SH-SY5Y (cell line): ENCODE measurements at regions not wholly inside any gene's neighbourhood (a gene's known extent, or its start where the extent isn't known, plus 50 kb on each side); places are given as distances from the start of the nearest gene placed in this dataset.

Source experiments
- GATA2 ChIP-seq: IDR thresholded peaks from 2 replicates; pipeline ENCODE4 v1.6.1; 2011; ENCODE audit warnings: mild to moderate bottlenecking, low read depth, low read length
- GATA3 ChIP-seq: IDR thresholded peaks from 2 replicates; pipeline ENCODE4 v1.6.1; 2011; ENCODE audit warnings: low read depth, mild to moderate bottlenecking, low read length, moderate library complexity

- TF ChIP-seq GATA2 (no peak), GATA3 (no peak)
Measured at GRCh38 chr18:77339093-77339492, 89.4 kb downstream of the GALR1 start.
